ENCODE measurements at regions not wholly inside any gene's neighbourhood (a gene's known extent, or its start where the extent isn't known, plus 50 kb on each side); places are given as distances from the start of the nearest gene placed in this dataset.

- DNase-seq (ENCODE audit: low spot score), result no peak
Measured at GRCh38 chr9:106528158-106528557, 334.8 kb upstream of the ZNF462 start.

- DNase-seq (ENCODE audit: low spot score), result no peak
Measured at GRCh38 chr9:106529616-106530015, 333.4 kb upstream of the ZNF462 start.

- DNase-seq (ENCODE audit: low spot score), result no peak
Measured at GRCh38 chr9:106531491-106531890, 331.5 kb upstream of the ZNF462 start.

GRCh38 chr9:106532306-106533015 is 330.5 kb upstream of the ZNF462 start:
- no peak for DNase-seq (ENCODE audit: low spot score)

- DNase-seq (ENCODE audit: low spot score), result no peak
Measured at GRCh38 chr9:106534800-106535199, 328.2 kb upstream of the ZNF462 start.

- DNase-seq (ENCODE audit: low spot score), result no peak
Measured at GRCh38 chr9:106535439-106535838, 327.5 kb upstream of the ZNF462 start.

- no peak for DNase-seq (ENCODE audit: low spot score)
Measured at GRCh38 chr9:106557996-106558667, 304.8 kb upstream of the ZNF462 start.

GRCh38 chr9:106560540-106560939 is 302.4 kb upstream of the ZNF462 start:
- DNase-seq (ENCODE audit: low spot score), result no peak

GRCh38 chr9:106575823-106576222 is 287.1 kb upstream of the ZNF462 start:
- no peak for DNase-seq (ENCODE audit: low spot score)

- no peak for DNase-seq (ENCODE audit: low spot score)
Measured at GRCh38 chr9:106576232-106576760, 286.7 kb upstream of the ZNF462 start.

- no peak for DNase-seq (ENCODE audit: low spot score)
Measured at GRCh38 chr9:106577121-106577520, 285.8 kb upstream of the ZNF462 start.

GRCh38 chr9:106580546-106580945 is 282.4 kb upstream of the ZNF462 start:
- no peak for DNase-seq (ENCODE audit: low spot score)

- DNase-seq (ENCODE audit: low spot score), result no peak
Measured at GRCh38 chr9:106581973-106582372, 281.0 kb upstream of the ZNF462 start.

GRCh38 chr9:106583751-106584150 is 279.2 kb upstream of the ZNF462 start:
- no peak for DNase-seq (ENCODE audit: low spot score)

- no peak for DNase-seq (ENCODE audit: low spot score)
Measured at GRCh38 chr9:106587042-106587441, 275.9 kb upstream of the ZNF462 start.

- DNase-seq (ENCODE audit: low spot score), result no peak
Measured at GRCh38 chr9:106588626-106589025, 274.3 kb upstream of the ZNF462 start.

- DNase-seq (ENCODE audit: low spot score), result no peak
Measured at GRCh38 chr9:106590759-106591505, 272.0 kb upstream of the ZNF462 start.

- no peak for DNase-seq (ENCODE audit: low spot score)
Measured at GRCh38 chr9:106593201-106593600, 269.8 kb upstream of the ZNF462 start.

- no peak for DNase-seq (ENCODE audit: low spot score)
Measured at GRCh38 chr9:106596984-106597383, 266.0 kb upstream of the ZNF462 start.

GRCh38 chr9:106600955-106601560 is 261.9 kb upstream of the ZNF462 start:
- no peak for DNase-seq (ENCODE audit: low spot score)

- no peak for DNase-seq (ENCODE audit: low spot score)
Measured at GRCh38 chr9:106602344-106602743, 260.6 kb upstream of the ZNF462 start.

- no peak for DNase-seq (ENCODE audit: low spot score)
Measured at GRCh38 chr9:106613250-106613737, 249.7 kb upstream of the ZNF462 start.

Measured in HuH-7 (cell line).